Liver (tissue), 3 donors: ENCODE measurements at regions not wholly inside any gene's neighbourhood (a gene's known extent, or its start where the extent isn't known, plus 50 kb on each side); places are given as distances from the start of the nearest gene placed in this dataset.

ENCODE experiments used
- TF ChIP-seq, protein P1 (sequence below): fragments of 150-350 bp; IDR thresholded peaks from 2 replicates; pipeline ENCODE4 v1.5.1; 2017; ENCODE audit warnings: improper control_type of control experiment, low read depth, low read length; ENCODE audit not compliant: missing input control
- TF ChIP-seq, protein P2 (sequence below): IDR thresholded peaks from 2 replicates; pipeline ENCODE4 v1.6.1; 2016; ENCODE audit warnings: antibody characterized with exemption
- donor health status: healthy.
- donor health status: healthy.

- TF ChIP-seq, protein P1, sequence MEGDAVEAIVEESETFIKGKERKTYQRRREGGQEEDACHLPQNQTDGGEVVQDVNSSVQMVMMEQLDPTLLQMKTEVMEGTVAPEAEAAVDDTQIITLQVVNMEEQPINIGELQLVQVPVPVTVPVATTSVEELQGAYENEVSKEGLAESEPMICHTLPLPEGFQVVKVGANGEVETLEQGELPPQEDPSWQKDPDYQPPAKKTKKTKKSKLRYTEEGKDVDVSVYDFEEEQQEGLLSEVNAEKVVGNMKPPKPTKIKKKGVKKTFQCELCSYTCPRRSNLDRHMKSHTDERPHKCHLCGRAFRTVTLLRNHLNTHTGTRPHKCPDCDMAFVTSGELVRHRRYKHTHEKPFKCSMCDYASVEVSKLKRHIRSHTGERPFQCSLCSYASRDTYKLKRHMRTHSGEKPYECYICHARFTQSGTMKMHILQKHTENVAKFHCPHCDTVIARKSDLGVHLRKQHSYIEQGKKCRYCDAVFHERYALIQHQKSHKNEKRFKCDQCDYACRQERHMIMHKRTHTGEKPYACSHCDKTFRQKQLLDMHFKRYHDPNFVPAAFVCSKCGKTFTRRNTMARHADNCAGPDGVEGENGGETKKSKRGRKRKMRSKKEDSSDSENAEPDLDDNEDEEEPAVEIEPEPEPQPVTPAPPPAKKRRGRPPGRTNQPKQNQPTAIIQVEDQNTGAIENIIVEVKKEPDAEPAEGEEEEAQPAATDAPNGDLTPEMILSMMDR, result no peak
- TF ChIP-seq, protein P2, sequence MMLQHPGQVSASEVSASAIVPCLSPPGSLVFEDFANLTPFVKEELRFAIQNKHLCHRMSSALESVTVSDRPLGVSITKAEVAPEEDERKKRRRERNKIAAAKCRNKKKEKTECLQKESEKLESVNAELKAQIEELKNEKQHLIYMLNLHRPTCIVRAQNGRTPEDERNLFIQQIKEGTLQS, result no peak
These were observed 519.8 kb upstream of the ZNF804A start for GRCh38 chr2:184078496-184078895.
